ENCODE measurements at regions not wholly inside any gene's neighbourhood (a gene's known extent, or its start where the extent isn't known, plus 50 kb on each side); places are given as distances from the start of the nearest gene placed in this dataset.
"Not testable (repeated sequence)": the region's sequence is repeated elsewhere in the genome, so short reads cannot be mapped to it uniquely, and the experiment has no call there.

DNA sequence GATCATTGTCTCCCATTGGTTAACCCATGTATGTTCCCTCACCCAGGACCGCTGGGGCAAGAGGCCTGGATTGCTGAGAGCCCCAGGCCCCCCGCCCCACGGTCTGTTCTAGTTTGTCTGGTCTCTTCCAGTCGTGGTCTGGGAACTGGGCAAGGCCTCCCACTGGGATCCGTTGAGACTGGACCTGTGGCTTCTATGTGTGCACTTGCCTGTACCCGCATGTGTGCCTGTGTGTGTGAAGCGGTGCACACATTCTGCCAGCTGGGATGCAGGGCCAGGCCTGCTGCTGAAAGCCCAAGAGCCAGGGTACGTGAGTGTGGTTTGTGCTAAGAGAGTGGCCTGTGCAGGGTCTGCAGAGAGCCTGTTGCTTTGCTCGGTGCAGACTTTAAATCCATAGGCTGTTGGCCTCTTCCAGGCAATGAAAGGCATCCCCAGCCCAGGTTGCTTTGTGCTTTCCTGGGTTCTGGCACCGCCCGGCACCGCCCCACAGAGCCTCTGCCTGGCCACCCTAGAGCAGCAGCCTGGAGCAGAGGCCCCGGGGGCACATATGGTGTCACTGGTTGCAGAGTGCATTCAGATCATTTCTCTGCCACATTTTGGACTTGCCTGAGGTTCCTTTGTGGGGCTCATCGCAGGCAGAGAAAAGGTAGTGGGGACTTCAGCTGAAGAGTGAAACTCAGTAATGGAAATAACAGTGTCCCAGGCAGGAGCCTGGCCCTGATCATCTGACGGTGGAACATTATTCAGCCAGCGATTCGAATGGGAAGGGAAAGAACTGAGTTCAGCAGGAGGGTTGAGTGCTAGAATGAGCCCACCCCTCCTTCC lies 215.5 kb downstream of the GLRX3 start:
- DNase-seq (ENCODE audit: low read depth) = no peak

DNA sequence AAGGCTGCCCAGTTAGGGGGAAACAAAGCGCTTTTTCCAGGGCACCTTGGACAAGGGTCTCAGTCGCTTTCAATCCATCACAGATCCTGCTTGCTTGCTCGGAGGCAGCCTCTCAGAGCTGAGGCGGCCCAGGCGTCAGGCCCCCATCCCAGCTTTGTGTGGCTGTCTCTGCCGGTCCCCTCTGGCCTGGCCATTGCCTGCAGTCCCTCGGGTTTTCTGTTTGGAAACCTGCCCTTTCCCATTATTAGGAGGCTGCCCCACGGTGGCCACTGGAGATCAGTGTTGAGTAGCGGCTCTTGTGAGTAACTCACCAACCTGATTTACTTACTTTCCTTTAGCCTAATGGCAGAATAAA lies 216.1 kb downstream of the GLRX3 start:
- DNase-seq (ENCODE audit: low read depth) = no peak

DNA sequence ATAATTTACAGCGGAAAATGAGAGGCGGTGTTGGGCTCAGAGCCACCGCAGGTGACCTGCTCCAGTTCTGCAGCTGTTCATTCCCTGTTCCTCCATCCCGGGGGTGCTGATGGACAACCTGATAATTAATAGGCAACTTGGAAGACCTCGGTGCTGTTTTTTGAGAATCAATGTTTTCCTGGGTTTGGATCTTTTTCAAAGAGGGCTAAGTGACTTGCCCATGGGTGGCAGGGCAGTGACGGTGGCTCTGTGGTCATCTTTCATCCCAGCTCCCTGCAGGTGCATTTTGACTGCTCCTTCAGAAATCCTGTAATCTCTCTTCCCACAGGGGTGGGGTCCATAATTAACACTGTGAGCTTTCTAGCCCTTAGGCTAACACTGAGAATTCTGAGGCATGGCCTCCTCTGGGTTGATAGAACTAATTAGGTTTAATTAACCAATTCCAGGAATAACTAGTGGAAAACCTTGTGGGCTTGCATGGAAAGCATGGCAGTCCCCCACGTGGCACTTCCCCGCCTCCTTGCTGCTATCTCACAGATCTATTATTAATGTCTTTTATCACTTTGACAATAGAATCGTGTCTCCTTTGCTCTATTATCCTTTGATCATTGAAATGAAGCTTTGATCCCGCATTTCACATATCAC lies 217.9 kb downstream of the GLRX3 start:
- no peak for DNase-seq (ENCODE audit: low read depth)

DNA sequence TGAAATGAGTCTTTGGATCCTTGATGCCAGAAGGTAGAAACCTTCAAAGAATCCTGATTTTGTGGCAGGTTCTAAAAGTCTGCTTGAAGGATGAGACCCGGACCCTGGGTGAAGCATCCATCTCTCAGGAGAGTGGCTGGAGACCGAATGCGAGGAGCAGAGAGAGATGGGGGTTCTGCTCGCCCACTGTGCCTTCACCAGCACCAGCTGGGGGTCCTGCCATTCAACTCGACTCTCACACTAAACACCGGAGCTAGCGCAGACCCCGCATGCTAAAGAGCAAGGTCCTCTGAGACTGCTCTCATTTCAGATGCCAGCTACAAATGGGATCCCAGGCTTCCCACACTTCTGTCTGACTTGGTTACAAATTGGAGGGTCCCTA lies 218.4 kb downstream of the GLRX3 start:
- no peak for DNase-seq (ENCODE audit: low read depth)

DNA sequence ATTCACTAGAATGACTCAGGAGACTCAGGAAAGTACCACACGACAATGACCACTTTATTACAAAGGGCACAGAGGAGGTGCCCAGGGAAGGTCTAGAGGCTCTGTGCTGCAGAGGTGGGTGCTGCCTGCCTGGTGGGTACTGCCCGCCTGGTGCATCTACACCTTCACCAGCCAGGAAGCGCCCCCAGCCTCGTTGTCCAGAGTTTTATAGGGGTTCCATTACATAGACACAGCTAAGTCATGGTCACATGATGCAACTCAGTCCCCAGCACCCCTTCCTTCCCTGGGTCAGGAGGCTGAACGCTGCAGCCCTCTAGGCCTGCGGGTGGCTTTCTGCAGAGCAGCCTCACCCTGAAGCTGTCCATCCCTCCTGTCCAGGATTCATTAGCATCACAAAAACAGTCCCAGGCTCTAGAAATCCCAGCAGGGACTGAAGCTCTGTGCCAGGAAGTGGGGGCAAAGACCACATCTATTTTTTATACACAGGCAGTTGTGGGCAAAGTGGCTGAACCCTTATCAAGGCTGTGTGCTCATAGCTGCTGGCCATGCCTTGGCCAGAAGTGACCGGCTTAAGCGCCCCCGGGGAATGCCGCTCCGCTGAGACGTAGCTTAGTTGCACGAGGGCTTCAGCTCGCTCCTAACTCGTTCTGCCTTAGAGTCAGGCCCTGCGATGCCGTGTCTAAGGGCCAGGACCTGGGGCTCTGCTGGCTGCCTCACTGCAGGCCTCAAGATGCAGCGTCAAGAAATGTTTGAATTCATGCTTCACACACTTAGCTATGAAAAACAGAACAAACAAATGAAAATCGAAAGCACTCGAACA lies 219.0 kb downstream of the GLRX3 start:
- no peak for DNase-seq (ENCODE audit: low read depth)

DNA sequence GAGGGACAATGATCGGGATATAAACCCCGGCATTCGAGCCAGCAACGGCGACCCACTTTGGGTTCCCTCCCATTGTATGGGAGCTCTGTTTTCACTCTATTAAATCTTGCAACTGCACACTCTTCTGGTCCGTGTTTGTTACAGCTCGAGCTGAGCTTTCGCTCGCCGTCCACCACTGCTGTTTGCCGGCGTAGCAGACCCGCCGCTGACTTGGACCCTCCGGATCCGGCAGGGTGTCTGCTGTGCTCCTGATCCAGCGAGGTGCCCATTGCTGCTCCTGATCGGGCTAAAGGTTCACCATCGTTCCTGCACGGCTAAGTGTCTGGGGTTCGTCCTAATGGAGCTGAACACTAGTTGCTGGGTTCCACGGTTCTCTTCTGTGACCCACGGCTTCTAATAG lies 220.2 kb downstream of the GLRX3 start:
- DNase-seq (ENCODE audit: low read depth) = not testable (repeated sequence)

DNA sequence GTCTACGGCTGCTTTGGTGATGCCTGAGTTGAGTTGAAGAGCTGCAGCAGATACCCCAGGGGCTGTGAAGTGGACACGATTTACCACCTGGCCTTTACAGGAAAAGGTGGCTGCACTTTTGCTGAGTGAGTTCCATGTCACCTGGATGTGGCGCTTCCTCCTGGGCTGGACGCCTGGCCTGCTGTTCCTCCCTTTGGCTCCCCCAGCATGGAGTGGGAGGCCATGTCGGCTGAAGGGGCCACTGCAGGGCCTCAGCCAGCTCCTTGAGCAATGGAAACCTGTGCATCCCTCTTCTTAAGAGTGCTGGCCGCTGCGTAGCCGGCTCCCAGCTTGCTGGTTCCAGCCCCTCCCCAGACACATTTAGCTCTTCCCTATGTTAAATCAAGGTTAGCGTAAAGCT lies 221.0 kb downstream of the GLRX3 start:
- no peak for DNase-seq (ENCODE audit: low read depth)

DNA sequence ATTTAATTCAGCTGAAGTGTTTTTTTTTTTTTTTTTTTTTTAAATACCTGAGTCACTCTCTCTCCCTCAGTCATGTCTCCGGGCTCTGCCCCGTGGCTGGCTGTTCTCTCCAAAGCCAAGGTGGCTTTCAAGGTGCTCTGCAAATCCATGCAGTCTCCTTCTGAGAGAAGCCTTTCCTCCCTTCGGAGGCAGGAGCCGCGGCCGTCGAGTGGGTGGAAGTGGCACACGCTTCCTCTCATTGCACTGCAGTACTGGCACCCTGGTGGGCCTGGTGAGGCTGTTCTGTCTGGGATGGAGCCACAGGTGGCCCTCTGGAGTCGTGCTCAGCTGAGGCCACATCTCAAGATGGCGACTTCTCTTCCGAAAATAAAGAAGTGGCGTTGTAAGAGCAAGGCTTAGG lies 221.8 kb downstream of the GLRX3 start:
- no peak for DNase-seq (ENCODE audit: low read depth)

DNA sequence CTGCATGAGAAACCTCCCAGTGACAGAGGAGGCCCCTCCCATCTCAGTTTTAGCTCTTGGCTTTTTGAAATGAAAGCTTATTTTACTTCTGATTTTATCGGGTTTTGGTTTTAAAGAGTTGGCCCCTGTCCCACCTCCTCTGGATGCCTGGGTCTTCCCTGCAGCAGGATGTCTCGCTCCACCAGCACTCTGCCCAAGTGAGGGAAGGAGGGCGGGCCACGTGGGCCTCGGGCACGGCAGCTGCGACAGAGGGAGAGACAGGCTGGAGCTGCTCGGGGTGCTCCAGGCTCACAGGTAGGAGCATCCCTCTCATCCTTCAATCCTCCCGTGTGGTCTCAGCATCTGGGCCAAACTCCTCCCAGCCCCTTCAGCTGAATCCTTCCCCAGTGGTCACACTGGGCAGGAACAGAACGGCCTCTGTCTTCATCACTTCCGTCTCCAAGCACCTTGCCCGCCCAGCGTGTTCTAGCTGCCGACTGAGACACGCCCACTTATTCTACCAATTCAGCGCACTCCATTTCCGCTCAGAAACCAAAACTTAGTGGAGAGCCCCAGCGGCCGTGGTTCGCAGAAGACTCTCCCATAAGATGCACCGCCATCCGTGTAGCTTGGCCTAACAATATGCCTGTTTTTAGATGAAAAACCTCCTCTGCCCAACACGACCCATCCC lies 222.9 kb downstream of the GLRX3 start:
- no peak for DNase-seq (ENCODE audit: low read depth)

DNA sequence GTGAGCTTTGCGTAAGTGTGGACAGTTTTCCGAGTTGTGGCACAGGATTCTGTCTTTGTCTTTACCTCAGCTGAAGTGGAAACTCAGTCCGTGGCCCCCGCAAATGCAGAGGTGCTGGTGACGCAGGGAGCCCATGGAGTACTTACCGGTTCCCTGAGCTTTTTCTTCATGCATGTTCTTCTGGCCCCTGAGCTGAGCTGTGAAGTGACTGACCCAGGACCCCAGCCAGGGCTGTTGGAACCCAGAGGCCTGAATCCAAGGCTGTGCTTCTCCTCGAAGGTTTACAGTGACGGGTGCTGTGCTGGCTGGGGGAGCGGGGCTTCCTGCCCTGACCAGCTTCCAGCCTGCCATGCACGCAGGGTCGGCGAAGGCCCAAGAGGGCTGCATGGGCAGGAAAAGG lies 223.5 kb downstream of the GLRX3 start:
- DNase-seq (ENCODE audit: low read depth) = no peak

DNA sequence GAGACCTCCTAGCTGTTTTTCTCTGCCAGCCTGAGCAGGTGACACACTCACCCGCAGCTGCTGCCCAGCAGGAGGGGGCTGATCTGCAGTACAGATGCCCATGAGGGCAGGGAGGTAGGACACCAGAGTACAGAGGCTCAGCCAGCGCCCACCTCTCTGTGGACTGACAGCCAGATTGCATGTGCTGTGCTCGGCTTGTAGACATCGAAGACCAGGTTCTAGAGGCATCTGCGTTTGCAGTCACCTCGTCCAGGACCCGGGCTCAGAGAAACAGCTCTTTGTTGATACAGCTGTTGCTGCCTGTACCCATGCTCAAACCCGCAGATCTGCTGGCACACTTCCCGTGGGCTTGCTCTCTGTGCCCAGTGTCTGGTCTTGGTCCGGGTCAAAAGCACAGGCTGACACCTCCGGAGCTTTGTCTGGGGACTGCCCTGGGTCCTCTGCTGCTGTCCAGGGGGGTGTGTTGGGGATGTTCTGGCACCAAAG lies 224.7 kb downstream of the GLRX3 start:
- DNase-seq (ENCODE audit: low read depth) = no peak

DNA sequence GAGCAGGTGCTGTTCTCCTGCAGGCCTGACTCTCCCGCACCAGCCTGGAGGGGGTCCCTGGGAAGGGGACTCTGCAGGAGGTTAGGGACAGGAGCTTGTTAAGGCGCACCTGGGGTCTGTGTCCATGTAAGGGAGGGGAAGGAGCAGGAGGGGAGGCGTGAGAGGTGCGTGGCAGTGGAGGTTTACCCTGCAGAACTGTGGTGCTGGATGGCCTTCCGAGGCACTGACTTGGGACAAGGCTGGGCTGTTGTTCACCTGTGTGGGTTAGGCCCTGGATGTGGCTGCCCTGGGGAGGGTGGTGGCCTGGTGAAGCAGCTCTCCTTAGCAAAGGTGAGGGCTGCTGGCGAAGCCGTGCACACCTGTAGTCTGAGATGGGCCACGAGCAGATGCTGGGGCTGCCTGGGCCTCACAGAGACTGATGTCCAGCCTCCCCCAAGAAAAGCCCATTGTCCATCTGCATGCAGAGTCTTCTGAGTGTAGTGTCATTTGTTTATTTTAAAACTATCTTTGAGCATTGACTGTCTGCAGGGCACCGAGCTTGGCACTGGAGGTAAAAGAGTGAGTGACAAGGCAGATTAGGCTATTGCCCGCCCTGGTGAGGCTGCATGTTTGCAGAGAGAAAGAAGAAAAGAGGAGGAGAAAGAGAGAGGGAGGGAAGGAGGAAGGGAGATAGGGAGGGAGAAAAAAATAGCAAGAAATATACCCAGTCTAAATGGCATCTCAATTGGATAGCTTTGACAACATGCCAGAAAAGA lies 225.3 kb downstream of the GLRX3 start:
- DNase-seq (ENCODE audit: low read depth) = no peak

DNA sequence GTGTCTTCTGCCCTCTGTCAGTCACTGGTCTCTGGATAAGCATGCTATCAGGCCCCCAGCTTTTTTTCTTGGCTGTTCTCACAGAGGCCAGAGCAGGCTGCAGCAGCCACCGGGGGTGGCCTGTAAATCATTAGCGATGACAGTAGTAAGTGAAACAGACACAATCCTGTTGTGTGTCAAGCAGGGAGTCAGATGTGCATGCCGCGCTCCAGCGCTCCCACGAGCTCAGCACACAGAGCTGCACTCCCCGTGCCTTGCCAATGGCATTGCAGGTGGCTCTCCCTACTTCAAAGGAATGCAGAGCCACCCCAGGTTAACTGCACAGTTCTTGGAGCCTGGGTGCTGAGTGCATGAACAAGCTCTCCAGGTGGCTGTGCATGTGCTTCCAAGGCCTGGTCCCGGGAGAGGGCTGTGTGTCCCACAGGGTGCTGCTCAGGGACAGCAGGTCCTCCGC lies 226.1 kb downstream of the GLRX3 start:
- DNase-seq (ENCODE audit: low read depth) = no peak

DNA sequence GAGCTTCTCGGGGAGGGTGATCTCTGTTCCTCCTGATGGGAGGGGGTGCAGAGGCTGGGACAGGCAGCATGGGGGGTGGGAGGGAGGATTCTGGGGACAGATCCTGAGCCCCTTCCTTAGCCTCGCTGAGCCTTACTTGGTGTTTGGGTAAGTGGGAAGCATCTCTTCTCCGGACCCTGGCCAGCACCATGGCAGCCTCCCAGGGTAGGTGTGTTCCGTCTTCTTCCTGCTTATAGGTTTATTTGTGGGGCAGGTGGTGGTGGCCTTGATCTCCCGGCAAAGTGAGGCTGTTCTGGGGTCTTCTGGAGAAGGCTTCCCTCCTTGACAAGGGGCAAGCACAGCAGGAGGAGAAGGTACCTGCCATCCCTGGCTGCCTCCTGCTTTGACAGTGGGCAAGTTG lies 226.9 kb downstream of the GLRX3 start:
- DNase-seq (ENCODE audit: low read depth) = no peak

DNA sequence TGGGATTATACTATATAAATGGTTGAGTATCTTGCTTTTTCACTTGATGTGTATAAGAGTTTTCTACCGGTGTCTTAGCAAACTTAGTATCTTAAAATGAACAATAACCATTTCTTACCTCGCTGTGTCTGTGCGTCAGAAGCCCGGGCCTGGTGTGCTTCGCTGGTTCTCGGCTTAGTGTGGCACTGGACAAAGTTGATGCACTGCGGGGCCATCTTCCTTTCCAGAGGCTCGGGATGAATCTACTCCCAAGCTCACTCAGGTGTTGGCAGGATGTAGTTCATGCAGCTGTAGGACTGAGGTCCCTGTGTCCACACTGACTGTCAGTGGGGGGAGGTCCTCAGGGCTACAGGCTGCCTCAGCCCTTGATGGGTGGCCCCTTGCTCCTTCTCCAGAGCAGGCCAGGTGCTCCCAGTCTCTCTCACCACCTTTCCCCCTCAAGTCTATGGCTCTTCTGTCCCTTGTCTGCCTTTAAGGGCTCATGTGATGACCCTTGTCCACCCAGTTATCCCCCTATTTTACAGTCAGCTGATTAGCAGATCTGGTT lies 227.8 kb downstream of the GLRX3 start:
- DNase-seq (ENCODE audit: low read depth) = no peak

DNA sequence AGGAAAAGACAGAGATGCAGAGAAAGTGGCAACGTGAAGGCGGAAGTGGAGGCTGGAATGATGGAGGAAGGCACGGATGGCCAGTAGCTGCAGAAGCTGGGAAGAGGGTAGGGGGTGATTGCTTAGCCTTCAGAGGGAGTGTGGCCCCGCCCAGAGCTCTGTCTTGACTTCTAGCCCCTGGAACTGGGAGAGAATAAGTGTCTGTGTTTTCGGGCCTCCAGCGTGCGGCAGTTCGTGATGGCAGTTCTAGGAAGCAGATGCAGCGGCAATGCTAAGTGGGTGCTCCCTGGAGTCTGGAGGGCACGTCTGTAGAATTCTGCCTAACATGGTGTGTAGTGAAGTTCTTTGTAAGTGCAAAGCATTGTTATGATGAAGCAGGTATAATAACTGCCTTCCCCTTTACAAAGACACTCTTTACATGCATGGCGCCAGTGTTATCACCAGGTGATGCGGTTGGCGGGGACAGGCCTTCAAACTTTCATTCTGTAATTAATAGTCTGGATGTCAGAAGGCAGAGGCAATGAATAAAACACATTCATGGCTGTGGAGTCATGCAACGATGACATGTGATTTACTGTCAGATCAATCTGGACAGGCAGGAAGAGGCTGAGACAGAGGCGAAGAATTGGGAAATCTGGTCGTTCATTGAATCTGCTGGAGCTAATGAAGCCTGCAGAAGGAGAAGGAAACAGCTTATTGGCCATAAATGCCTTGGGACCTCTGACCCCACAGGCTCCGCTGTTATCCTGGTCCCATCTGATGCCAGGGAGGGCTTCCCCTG lies 228.6 kb downstream of the GLRX3 start:
- DNase-seq (ENCODE audit: low read depth) = no peak

DNA sequence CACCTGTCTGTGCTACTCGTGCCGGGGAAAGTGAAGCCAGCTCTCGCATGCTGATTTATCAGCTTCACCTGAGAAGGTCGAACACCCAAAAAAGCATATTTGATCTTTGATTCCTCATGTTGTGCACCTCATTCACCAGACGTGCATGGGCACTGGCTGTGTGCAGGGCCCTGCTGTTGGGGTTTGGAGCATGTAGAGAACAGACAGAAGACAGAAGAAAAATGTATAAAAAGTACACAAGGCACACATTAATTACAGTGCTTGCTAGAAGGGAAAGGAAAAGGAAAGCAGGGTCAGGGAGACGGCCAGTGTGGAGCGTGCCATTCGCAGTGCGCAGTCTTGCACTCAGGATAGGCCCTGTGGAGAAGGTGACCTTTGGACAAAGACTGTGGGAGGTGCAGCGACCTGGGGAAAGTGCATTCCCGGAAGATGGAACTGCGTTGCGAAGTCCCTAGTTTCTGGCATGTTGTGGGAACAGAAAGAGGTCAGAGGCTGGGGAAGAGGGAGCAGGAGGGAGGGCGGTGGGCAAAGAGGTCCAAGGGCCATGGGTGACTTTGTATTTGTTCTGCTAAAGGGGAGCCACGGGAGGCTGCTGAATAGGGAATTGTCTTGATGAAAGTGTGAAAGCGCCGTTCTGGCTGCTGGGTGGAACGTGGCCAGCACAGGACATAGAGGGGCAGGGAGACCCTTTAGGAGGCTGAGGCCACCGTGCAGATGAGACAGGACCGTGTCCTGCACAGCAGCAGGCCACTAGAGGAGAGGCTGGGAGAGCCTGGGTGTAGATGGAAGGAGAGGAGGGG lies 232.8 kb downstream of the GLRX3 start:
- DNase-seq (ENCODE audit: low read depth) = no peak

DNA sequence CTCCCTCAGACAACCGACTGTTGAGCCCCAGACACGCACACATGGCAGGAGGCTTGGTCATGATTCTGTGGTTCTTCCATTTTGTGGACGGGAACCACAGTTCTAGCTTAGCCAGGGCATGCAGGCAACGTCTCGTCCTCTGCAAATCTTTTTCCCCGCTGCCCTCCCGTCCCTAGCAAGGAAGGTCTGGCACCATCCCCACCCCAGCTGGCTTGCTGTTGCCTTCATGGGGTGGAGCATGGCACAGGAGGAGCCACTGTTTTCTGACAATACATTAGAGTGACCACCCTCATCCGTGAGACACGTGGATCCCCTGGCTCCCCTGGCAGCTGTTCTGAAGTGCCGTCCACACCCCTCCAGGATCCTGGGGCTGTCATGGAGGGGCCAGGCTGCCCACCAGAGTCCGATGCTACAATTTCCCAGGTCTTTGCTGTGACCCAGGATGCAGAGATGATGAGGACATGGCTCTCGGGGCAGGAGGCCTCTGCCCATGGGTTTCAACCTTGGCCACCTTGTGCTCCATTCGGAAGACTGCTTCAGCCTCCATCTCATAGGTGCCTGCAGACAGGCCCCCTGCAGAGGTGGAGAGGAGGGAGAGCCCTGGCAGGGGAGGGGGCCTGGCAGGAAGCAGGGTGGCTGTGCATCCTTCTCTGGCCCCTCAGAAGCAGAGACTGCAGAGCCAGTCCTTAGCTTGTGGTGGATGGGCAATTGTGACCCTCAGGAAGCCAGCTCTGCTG lies 233.6 kb downstream of the GLRX3 start:
- DNase-seq (ENCODE audit: low read depth) = no peak

DNA sequence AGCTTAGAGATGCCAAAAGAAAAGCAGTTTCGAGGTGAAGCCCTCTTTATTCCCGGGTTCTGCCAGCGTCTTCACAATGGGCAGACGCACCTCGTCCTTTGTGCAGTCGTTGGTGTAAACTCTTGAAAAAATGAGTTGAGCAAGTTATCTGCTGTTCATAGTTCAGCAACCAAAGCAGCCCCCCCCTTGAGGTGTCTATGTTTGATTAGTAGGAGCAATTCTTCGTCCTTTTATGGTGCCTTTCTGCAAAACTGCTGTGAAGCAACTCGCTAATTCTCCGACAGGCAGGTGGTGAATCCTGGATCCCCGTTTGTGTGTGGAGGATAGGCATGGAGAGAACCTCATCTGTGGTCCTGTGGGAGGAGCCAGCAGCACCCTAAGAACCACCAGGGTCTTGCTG lies 234.5 kb downstream of the GLRX3 start:
- no peak for DNase-seq (ENCODE audit: low read depth)
